ENCODE measurements at regions not wholly inside any gene's neighbourhood (a gene's known extent, or its start where the extent isn't known, plus 50 kb on each side); places are given as distances from the start of the nearest gene placed in this dataset.

GRCh38 chr1:55363268-55363667 is 148.1 kb upstream of the USP24 start:
- ATAC-seq (replicated peaks) (peak; percentile 69), DNase-seq (no peak)
- Mint-ChIP-seq H3K9me3 (no peaks in the 10 kb centered on the region), H3K27me3 (peaks cover 25 to 38% of the 10 kb centered on the region in 2 donors), H3K27ac (peak overlapping the region in 1 of 2 donors; percentile 80), H3K36me3 (ENCODE audit: insufficient read depth) (no peaks in the 10 kb centered on the region), H3K4me3 (no peak overlapping the region), H3K4me1 (ENCODE audit: low read depth in 2 of 2) (peaks cover 0 to 19% of the 10 kb centered on the region in 2 donors)

GRCh38 chr1:55362558-55362957 is 147.4 kb upstream of the USP24 start:
- Mint-ChIP-seq H3K9me3 (no peaks in the 10 kb centered on the region), H3K27me3 (peaks cover 32 to 43% of the 10 kb centered on the region in 2 donors), H3K27ac (peak overlapping the region in 1 of 2 donors; percentile 80), H3K4me1 (ENCODE audit: low read depth in 2 of 2) (peaks cover 0 to 19% of the 10 kb centered on the region in 2 donors), H3K36me3 (ENCODE audit: insufficient read depth) (no peaks in the 10 kb centered on the region), H3K4me3 (no peak overlapping the region)
- ATAC-seq (replicated peaks) (no peak), DNase-seq (no peak)

- Mint-ChIP-seq H3K36me3 (ENCODE audit: insufficient read depth) (no peaks in the 10 kb centered on the region), H3K9me3 (no peaks in the 10 kb centered on the region), H3K27me3 (peaks cover 35 to 37% of the 10 kb centered on the region in 2 donors), H3K4me1 (ENCODE audit: low read depth in 2 of 2) (peaks cover 0 to 17% of the 10 kb centered on the region in 2 donors), H3K27ac (no peak overlapping the region), H3K4me3 (no peak overlapping the region)
- DNase-seq (no peak), ATAC-seq (replicated peaks) (no peak)
Measured at GRCh38 chr1:55359611-55360010, 144.4 kb upstream of the USP24 start.

GRCh38 chr1:55358581-55358980 is 143.4 kb upstream of the USP24 start:
- Mint-ChIP-seq H3K27me3 (peaks cover 26 to 32% of the 10 kb centered on the region in 2 donors), H3K27ac (no peak overlapping the region), H3K36me3 (ENCODE audit: insufficient read depth) (no peaks in the 10 kb centered on the region), H3K4me1 (ENCODE audit: low read depth in 2 of 2) (peaks cover 0 to 10% of the 10 kb centered on the region in 2 donors), H3K4me3 (no peak overlapping the region), H3K9me3 (no peaks in the 10 kb centered on the region)
- no peak for ATAC-seq (replicated peaks)
- no peak for DNase-seq

GRCh38 chr1:55355549-55355948 is 140.4 kb upstream of the USP24 start:
- DNase-seq: no peak
- Mint-ChIP-seq H3K4me3 (no peak overlapping the region), H3K9me3 (no peaks in the 10 kb centered on the region), H3K4me1 (ENCODE audit: low read depth in 2 of 2) (no peaks in the 10 kb centered on the region), H3K27ac (no peak overlapping the region), H3K36me3 (ENCODE audit: insufficient read depth) (no peaks in the 10 kb centered on the region), H3K27me3 (peaks cover 20 to 55% of the 10 kb centered on the region in 2 donors)
- ATAC-seq (replicated peaks): no peak

- H3K27ac Mint-ChIP-seq: no peak overlapping the region
- no peak for ATAC-seq (replicated peaks)
- H3K27me3 Mint-ChIP-seq: peaks cover 17 to 71% of the 10 kb centered on the region in 2 donors
- no peak for DNase-seq
- no peaks in the 10 kb centered on the region for H3K4me1 Mint-ChIP-seq (ENCODE audit: low read depth in 2 of 2)
- no peaks in the 10 kb centered on the region for H3K36me3 Mint-ChIP-seq (ENCODE audit: insufficient read depth)
- H3K9me3 Mint-ChIP-seq: no peaks in the 10 kb centered on the region
- H3K4me3 Mint-ChIP-seq: no peak overlapping the region
Measured at GRCh38 chr1:55353707-55354620, 138.8 kb upstream of the USP24 start.

GRCh38 chr1:55352811-55353180 is 137.6 kb upstream of the USP24 start:
- ATAC-seq (replicated peaks): no peak
- Mint-ChIP-seq H3K4me3 (no peak overlapping the region), H3K36me3 (ENCODE audit: insufficient read depth) (no peaks in the 10 kb centered on the region), H3K9me3 (no peaks in the 10 kb centered on the region), H3K27me3 (peaks cover 20 to 74% of the 10 kb centered on the region in 2 donors), H3K4me1 (ENCODE audit: low read depth in 2 of 2) (no peaks in the 10 kb centered on the region), H3K27ac (no peak overlapping the region)
- no peak for DNase-seq

GRCh38 chr1:55352080-55352810 is 137.1 kb upstream of the USP24 start:
- DNase-seq (no peak), ATAC-seq (replicated peaks) (no peak)
- Mint-ChIP-seq H3K9me3 (no peaks in the 10 kb centered on the region), H3K27ac (no peak overlapping the region), H3K27me3 (peaks cover 25 to 76% of the 10 kb centered on the region in 2 donors), H3K4me3 (no peak overlapping the region), H3K36me3 (ENCODE audit: insufficient read depth) (no peaks in the 10 kb centered on the region), H3K4me1 (ENCODE audit: low read depth in 2 of 2) (no peaks in the 10 kb centered on the region)

GRCh38 chr1:55348356-55348755 is 133.2 kb upstream of the USP24 start:
- no peak overlapping the region for H3K4me3 Mint-ChIP-seq
- no peaks in the 10 kb centered on the region for H3K36me3 Mint-ChIP-seq (ENCODE audit: insufficient read depth)
- peaks cover 37 to 73% of the 10 kb centered on the region in 2 donors for H3K27me3 Mint-ChIP-seq
- DNase-seq (no peak), ATAC-seq (replicated peaks) (no peak)
- H3K27ac Mint-ChIP-seq: no peak overlapping the region
- no peaks in the 10 kb centered on the region for H3K4me1 Mint-ChIP-seq (ENCODE audit: low read depth in 2 of 2)
- no peaks in the 10 kb centered on the region for H3K9me3 Mint-ChIP-seq

GRCh38 chr1:55347866-55348265 is 132.7 kb upstream of the USP24 start:
- H3K4me1 Mint-ChIP-seq (ENCODE audit: low read depth in 2 of 2): no peaks in the 10 kb centered on the region
- no peaks in the 10 kb centered on the region for H3K36me3 Mint-ChIP-seq (ENCODE audit: insufficient read depth)
- DNase-seq (no peak), ATAC-seq (replicated peaks) (no peak)
- no peak overlapping the region for H3K27ac Mint-ChIP-seq
- no peaks in the 10 kb centered on the region for H3K9me3 Mint-ChIP-seq
- no peak overlapping the region for H3K4me3 Mint-ChIP-seq
- peaks cover 42 to 74% of the 10 kb centered on the region in 2 donors for H3K27me3 Mint-ChIP-seq

- H3K27ac Mint-ChIP-seq: no peak overlapping the region
- no peaks in the 10 kb centered on the region for H3K36me3 Mint-ChIP-seq (ENCODE audit: insufficient read depth)
- no peak for ATAC-seq (replicated peaks)
- no peak overlapping the region for H3K4me3 Mint-ChIP-seq
- no peaks in the 10 kb centered on the region for H3K4me1 Mint-ChIP-seq (ENCODE audit: low read depth in 2 of 2)
- H3K9me3 Mint-ChIP-seq: no peaks in the 10 kb centered on the region
- no peak for DNase-seq
- H3K27me3 Mint-ChIP-seq: peaks cover 48 to 66% of the 10 kb centered on the region in 2 donors
Measured at GRCh38 chr1:55347041-55347440, 131.9 kb upstream of the USP24 start.

- H3K9me3 Mint-ChIP-seq: no peaks in the 10 kb centered on the region
- no peaks in the 10 kb centered on the region for H3K36me3 Mint-ChIP-seq (ENCODE audit: insufficient read depth)
- ATAC-seq (replicated peaks): no peak
- H3K27ac Mint-ChIP-seq: no peak overlapping the region
- no peaks in the 10 kb centered on the region for H3K4me1 Mint-ChIP-seq (ENCODE audit: low read depth in 2 of 2)
- peaks cover 48 to 61% of the 10 kb centered on the region in 2 donors for H3K27me3 Mint-ChIP-seq
- DNase-seq: no peak
- no peak overlapping the region for H3K4me3 Mint-ChIP-seq
Measured at GRCh38 chr1:55346586-55346985, 131.4 kb upstream of the USP24 start.

- H3K27ac Mint-ChIP-seq: no peak overlapping the region
- no peak for DNase-seq
- peaks cover 0 to 6% of the 10 kb centered on the region in 2 donors for H3K9me3 Mint-ChIP-seq
- peaks cover 8 to 18% of the 10 kb centered on the region in 2 donors for H3K27me3 Mint-ChIP-seq
- no peak overlapping the region for H3K4me3 Mint-ChIP-seq
- H3K4me1 Mint-ChIP-seq (ENCODE audit: low read depth in 2 of 2): no peaks in the 10 kb centered on the region
- ATAC-seq (replicated peaks): no peak
- no peaks in the 10 kb centered on the region for H3K36me3 Mint-ChIP-seq (ENCODE audit: insufficient read depth)
Measured at GRCh38 chr1:55339681-55340080, 124.5 kb upstream of the USP24 start.

GRCh38 chr1:55338448-55338820 is 123.3 kb upstream of the USP24 start:
- ATAC-seq (replicated peaks) (no peak), DNase-seq (no peak)
- Mint-ChIP-seq H3K27ac (no peak overlapping the region), H3K27me3 (peaks cover 2 to 24% of the 10 kb centered on the region in 2 donors), H3K9me3 (peaks cover 0 to 6% of the 10 kb centered on the region in 2 donors), H3K4me3 (no peak overlapping the region), H3K4me1 (ENCODE audit: low read depth in 2 of 2) (peaks cover 0 to 3% of the 10 kb centered on the region in 2 donors), H3K36me3 (ENCODE audit: insufficient read depth) (no peaks in the 10 kb centered on the region)

Data from effector memory CD8-positive, alpha-beta T cell (primary cell).